ENCODE measurements at regions not wholly inside any gene's neighbourhood (a gene's known extent, or its start where the extent isn't known, plus 50 kb on each side); places are given as distances from the start of the nearest gene placed in this dataset.
"Not testable (repeated sequence)": the region's sequence is repeated elsewhere in the genome, so short reads cannot be mapped to it uniquely, and the experiment has no call there.

DNA sequence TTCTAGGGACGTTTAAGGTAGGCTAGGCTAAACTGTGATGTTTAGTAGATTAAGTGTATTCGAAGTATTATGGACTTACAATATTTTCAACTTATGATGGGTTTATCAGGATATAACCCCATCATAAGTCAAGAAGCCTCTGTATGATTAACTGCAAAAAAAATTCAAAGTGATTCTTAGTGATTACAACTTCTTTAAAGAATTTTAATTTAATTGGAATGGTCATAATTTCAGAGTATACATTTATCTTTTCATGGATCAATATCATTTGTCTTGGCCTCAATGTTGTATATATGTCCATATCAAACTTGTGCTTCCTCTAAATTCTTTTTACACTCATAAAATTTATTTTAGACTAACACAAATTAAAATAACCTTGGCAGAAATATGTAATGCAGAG lies 183.3 kb upstream of the LRP1B start:
- DNase-seq: no peak

DNA sequence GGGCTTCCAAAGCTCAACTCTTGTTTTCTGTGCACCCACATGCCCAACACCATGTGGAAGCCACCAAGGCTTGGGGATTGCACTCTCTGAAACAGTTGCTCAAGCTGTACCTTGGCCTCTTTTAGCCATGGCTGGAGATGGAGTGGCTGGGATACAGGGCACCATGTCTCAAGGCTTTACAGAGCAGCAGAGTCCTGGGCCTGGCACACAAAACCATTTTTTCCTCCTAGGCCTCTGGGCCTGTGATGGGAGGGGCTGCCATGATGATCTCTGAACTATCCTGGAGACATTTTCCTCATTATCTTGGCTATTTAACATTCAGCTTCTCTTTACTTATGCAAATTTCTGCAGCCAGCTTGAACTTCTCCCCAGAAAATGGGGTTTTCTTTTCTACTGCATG lies 179.7 kb upstream of the LRP1B start:
- no peak for DNase-seq

DNA sequence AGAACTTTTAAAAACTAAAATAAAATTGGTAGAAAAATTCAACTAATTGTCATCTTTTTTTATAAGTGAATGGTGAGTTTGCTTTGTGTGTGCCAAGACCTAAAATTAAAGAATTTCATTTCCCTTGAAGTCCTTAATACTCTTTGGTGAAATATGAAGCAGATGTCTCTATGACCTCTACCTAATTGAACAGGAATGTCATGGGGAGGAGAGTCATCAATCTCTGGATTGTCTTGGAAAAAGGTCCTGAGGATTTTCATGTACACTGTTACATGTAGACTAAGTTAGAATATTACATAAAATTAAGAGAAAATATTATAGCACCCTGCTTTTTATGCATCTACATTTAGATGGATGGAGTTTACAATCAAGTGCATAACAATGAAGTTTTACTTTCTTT lies 177.9 kb upstream of the LRP1B start:
- no peak for DNase-seq

DNA sequence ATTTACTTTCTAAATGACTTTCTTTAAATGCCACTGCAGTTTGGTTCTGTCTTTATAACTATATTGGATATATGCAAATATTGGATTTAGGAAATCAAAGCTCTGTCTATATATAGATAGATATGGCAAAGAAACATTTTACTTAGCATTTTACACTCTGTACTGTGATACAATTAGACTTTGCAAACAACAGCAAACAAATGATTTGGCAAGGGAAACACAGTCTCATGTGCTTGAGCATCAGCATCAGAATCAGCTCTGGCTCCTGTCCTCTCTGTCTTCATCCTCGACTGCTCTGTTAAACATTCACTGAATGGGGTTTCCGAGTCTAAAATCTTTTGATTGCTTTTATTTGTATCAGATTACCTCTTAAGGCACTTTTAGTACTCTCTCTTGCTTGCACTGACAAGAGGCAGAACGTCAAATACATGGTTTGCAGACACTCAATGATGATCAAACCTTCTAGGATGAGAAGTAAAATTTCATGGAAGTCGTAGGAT lies 176.8 kb upstream of the LRP1B start:
- no peak for DNase-seq

DNA sequence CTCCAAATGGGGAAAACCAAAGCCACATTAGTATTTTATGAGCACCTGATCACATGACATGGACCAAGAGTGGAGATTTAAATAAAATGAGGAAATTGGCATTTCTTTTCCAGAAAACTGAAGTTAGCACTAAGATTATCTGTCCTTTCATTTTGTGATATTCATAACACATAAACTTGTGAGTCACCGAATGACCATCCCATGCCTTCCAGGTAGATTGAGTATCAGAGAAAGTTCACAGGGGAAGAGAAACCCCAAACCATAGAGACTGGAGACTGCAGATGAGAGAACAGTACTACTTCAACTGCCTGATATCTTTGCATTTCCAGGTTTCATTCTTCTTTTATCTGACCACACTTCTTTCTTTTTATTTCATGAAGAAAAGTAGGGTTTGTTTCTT lies 176.3 kb upstream of the LRP1B start:
- no peak for DNase-seq

DNA sequence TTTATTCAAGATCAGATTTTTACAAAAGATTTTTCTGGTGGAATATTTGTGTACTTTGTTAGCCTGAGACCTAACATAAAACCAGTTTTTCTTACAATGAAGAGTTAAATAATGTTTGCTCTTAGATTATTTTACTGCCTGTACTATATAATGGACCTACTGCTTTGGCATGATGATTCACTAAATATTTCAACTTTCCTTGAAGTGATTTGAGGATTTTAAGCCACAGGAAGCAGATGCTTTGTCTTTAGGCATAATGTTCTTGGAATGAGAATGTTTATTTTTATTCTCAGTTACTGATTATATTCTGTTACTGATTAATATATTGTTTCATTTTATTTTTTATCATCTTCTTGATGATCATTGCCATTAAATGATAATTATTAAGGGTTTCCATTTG lies 175.3 kb upstream of the LRP1B start:
- no peak for DNase-seq

DNA sequence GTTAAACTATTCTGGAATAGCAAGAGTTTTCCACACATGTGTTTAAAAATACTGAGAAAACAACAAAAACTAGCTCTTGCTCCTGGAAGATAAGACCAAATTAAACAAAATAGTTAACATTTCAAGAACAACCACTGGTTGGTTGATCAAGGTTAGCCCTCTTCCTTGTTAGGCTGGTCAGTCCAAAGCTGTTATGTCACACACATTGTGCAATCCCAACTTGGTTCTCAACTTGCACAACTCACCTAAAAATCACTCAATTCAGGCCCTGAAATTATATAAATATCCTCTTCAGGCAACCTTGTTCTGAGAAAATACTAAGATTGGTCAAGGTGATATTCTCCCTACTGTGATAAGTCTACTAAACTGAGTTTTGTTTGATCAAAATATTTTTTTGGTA lies 169.7 kb upstream of the LRP1B start:
- DNase-seq: no peak

DNA sequence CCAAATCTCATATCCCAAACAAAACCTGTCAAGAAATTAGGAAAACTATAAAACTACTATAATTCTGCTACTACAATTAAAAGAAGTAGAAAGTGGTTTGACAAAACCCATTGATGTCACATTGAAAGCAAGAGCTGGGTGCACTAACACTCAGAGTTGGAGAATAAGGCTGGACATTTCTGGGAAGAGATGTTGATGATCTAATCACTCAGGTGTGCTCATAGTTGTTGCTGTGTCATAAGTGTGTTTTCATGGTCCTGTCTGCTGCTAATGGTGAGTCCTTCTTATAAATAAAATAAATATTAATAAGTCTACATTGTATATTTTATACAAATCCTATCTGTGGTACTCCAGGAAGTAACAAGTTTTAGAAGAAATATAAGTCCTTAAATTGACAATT lies 168.2 kb upstream of the LRP1B start:
- DNase-seq: no peak

DNA sequence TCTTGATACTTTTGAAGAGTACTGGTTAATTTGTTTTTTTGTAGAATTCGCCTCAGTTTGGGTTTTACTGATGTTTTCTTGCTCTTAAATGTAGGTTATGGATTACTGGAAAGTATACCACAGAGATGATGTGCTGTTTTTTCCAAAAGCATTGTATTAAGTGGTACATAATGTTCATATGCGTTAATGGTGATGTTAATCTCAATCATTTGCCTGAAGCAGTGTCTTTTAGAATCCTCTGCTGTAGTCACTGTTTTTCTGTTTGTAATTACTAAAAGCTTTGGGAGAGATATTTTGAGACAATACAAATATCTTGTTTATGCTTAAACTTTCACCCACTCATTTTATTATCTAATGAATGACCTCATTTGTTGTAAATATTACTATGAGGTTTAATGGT lies 163.4 kb upstream of the LRP1B start:
- DNase-seq: no peak

DNA sequence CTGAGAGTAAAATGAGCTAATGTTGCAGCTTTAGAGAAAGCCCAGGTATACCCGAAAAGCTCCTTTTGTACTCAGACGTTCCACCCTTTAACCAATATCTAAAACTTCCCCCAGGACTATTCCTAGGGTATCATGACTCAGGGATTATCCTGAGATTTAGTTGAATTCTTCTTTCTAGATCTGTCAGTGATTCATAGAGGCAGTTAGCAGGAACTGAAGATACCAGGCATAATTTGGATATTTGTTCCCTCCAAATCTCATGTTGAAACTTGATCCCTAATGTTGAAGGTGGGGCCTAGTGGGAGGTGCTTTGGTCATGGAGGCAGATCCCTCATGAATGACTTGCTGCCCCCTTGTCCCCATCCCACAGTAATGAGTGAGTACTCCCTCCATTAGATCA lies 161.2 kb upstream of the LRP1B start:
- DNase-seq: no peak

DNA sequence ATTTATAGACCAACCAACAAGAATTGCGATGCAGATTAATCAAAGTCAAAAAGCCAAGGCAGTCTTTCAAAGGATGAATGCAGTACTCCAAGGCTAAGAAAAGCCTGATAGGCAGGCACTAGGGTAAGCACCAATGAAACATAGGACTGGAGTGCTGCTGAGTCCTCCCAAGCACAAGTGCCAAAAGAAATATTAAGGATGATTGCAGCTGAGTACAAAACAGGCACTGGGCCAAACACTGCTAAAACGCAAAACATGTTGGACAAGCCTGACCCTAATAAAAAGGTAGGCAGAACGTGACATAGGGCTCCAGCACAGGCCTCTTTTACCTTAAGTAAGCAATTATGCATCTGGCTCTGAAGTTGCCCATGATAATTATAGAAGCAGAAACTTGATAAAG lies 160.1 kb upstream of the LRP1B start:
- no peak for DNase-seq

DNA sequence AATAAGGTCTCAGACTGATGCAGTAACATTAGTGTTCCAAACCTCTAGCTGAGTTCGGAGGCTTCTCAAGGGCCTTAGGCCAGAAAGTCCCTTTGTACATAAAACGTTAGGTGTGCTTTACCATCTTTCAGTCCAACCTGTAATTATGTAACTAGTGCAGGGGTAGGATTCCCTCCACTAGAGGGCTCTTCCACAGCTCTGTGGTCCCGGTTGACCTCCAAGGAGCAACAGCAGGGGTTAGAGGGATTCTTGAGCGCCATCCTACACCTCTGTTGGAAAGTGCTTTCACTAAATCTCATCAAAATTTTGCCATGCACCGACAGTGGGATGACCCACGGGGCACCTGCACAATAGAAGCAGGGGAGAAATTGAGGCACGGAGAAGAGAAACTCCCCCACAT lies 155.8 kb upstream of the LRP1B start:
- DNase-seq: no peak

DNA sequence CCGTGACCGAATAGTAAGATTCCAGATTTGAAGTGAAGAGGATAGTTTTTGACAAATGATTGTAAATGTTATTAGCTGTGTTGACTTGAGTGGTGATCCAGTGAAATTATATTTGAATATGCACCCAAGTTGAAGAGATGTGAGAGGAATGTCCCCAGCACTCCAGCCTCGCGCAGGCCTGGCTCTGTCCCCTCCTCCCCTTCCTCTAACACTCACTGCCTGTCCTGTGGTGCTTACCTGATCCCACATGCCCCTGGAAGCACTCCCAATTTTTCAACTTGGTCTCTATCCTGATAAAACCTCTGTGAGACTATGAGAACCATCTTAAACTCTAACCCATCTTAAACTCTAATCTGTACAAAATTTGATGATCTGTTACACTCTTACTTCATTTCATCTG lies 154.7 kb upstream of the LRP1B start:
- DNase-seq: no peak

DNA sequence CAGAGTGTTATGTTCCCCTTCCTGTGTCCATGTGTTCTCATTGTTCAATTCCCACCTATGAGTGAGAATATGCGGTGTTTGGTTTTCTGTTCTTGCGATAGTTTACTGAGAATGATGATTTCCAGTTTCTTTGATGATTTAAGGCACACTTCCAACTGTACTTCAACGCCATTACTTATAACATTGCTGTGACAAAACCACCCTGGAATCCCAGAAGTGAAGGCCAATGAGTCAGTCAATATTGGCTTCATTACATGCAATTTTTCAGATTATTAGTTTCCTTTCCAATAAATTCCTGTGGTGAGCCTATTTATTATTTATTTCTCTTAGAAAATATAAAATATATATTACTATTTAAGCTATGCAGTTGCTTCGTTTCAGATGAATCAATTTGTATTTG lies 153.5 kb upstream of the LRP1B start:
- not testable (repeated sequence) for DNase-seq

DNA sequence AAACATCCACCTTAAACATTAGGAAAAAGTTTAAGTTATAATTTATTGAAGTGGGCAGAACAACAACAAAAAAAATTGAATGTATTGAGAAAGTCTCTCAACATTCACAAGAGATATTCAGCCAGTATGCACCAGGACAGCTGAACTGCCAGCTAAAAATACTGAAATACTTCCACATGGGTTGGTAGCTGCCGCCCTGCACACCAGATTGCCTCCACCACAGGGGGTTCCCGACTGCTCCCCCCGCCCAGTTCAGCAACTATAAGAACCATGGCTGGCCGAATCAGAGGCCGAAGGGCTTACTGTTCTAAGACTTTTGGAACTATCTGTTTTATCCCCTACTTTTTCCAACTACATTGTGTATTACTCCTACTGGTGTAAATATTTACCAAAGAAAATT lies 150.0 kb upstream of the LRP1B start:
- no peak for DNase-seq

DNA sequence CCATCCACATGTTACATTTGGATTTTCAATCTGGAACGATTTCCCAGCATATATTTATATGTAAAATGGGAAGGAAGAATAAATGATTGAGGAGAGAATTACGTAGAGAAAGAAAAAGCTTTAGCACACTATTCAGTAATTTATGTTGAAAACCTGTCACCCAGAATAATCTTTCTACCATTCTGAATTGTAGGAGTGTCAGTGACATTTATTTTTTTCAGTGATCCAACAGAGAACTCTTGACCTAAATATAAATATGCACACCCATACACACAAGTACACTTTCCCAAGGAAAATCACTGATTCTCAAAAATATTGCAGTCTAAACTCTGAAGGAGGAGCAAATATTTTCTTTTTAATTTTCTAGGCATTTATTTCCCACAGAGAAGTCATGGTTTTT lies 140.2 kb upstream of the LRP1B start:
- no peak for DNase-seq

DNA sequence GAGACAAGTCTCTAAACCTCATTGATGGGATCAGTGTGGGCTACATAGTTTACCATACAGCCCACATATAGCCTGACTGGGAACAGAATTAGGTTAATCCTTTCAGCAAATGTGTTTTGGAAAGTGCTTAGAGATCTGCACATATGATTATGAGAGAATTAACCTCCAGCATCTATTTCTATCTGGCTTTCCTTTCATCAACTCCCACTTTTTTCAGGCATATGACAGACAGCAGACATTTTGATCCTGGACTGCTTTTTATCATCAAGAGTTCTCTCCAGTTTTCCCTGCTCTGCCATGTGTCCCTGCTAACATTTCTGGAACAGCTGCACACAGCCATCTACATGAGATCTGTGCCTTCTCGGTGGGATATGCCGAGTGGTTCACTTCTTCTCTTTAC lies 139.5 kb upstream of the LRP1B start:
- no peak for DNase-seq

DNA sequence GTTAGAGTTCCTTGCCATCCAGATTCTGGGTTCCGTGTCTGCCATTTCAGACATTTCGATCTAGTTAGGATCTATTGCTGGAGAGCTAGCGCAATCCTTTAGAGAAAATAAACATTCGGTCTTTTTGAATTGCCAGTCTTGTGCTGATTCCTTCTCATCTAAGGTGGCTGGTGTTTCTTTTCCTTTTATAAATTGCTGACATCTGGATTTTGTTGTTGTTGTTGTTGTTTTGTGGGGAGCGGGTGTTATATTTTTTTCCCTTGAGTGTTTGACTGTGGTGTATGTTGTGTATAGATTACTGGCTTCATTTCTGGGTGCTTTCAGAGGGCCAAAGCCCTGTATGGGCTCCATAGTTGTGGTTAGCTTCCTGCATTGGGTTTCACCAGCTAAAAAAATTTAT lies 128.5 kb upstream of the LRP1B start:
- no peak for DNase-seq

DNA sequence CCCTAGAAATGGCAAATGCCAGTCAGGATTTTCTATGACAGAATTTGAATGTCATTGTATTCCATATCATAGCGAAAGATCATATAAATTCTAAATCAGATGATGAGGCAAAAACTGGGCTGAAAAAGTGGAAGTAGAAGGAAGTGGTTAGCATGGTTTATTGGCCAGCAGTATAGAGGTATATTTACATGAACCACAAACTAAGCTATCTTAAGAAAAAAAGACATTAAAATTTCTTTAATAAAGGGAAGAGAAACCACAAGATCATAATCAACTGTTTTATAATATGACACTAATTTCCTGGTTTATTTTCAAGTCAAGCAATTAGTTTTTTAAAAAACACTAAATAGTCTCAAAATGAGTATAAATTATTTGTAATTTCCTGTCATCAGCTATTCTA lies 123.2 kb upstream of the LRP1B start:
- no peak for DNase-seq

DNA sequence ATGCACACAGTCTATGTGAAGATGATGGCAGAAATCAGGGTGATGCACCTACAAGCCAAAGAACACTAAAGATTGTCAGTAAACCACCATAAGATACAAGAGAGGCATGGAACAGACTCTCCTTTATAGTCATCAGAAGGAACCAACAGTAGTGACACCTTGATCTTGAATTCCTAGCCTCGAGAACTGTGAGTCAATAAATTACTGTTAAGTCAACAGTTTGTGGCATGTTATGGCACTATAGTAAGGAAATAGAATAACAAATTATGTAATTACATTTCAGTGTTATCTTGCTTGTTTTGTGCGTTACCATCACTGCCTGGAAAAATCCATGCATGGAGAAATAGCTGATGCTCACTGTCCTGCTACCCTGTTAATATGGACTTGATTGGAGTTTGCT lies 110.2 kb upstream of the LRP1B start:
- no peak for DNase-seq

DNA sequence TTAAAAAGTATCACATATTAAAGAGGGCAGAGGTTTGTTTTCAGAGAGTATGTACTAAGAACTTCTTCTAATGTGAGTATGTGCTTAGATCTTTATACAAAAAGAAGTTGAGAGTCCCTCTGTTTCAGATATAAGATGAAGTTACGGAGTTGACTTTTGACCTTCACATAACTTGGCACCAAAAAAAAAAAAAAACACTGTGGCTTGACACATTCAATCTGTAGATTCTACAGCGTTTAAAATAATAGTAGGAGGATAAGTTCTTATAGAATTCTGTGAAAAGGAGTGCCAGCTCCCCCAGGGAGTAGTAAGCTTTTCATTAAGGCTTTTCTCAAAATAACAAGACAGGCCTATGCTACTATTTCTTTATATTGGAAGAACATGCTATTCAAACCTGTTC lies 105.4 kb upstream of the LRP1B start:
- DNase-seq: no peak

DNA sequence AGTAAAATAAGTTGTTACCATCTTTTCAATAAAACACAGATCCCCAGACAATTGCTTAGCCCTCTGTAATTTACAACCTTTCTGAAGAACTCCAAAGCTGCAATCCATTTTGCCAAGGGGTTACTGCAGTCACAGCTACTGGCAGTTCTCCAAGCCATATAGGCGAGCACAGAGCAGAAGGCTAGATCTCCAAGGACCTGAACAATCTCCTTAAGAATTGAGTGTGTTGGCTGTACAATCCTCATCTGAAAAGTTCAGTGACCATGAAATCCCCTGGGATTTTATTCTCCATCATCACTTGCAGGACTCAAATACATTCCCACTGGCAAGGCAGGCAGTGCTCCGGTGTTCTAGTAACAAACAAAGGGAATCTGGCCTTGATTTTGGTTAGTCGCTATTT lies 103.9 kb upstream of the LRP1B start:
- DNase-seq: no peak

DNA sequence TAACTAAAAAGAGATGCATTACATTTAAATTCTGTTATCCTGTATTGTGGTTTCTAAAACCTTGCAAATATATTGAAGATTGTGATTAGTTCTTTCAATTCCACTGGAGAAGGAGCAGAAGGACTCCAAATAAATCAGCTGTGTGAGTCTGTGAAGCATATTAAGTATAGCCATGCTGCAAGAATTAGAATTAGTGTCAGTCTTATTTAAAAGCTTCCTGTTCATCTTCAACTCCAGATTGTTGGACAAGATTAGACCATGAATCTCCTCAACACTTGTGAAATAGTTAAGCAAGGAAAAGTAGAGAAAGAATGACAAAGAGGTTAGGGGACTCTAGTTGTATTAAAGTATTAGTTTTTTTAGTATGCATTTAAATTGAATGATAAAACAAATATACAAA lies 92.5 kb upstream of the LRP1B start:
- no peak for DNase-seq

DNA sequence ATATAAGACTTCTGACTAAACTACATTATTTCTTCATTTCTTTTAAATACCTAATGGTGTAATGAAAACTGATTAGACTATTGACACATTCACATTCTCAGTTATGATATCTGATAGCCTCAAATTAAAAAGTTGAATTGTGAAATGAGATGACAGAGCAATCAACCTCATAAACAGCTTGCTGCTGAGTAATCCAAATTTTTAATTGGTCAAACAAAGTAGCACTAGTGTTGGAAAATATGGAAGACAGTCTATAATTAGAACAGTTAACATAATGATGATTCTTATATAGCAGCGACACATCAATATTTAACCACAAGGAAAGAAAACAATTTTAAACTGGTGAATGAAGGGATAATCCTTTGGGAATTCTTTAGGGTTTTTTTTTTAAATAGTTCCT lies 91.9 kb upstream of the LRP1B start:
- no peak for DNase-seq

DNA sequence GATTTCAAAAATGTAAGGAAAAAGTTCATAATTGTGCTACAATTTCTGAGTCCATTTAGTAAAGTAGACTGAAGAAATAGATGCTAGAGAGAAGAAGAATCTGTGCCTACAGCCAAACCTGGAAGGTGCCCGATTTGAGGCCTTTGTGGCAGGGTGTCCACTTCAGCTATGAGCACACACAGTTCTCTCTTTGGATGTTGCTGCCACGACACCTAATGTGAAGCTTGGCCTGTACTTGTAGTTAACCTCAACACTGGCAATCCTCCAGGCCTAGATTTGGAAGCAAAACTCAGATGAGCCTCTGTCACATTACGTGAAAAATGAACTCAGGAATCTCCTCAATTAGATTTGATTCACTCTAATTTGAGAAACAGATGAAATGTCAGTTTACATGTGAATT lies 90.1 kb upstream of the LRP1B start:
- no peak for DNase-seq

DNA sequence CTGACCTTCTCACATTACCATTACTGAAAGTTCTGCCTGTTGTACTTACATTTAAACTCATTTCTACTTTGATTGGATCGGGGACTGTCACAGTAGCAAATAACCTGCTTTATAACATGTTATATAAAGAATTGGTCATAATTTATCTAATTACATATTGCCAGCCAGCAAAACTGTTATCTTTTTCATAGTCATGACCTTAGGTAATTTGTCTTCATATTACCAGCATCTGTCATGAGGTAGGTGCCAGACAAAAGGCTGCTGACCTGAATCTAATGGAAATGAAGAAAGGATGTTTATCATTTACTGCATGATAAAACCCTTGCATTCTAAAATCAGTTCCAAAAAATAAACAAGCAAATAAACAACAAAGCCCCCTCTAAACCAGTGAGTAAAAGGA lies 89.4 kb upstream of the LRP1B start:
- no peak for DNase-seq
